OCI-LY3 (cell line): ENCODE measurements at regions not wholly inside any gene's neighbourhood (a gene's known extent, or its start where the extent isn't known, plus 50 kb on each side); places are given as distances from the start of the nearest gene placed in this dataset.

ENCODE experiments used
- CTCF ChIP-seq: fragments of 200-600, 300-600 bp; sonication (generic); IDR thresholded peaks from 2 replicates; pipeline ENCODE4 v1.5.1; 2014; ENCODE audit warnings: antibody characterized with exemption, low read length, low read depth
- EZH2phosphoT487 ChIP-seq: fragments of 200-600 bp; shearing (Covaris generic); IDR thresholded peaks from 2 replicates; pipeline ENCODE4 v1.6.1; 2018; ENCODE audit warnings: antibody characterized with exemption, mixed run types, low read depth

- TF ChIP-seq CTCF: no peak
- no peak for TF ChIP-seq EZH2phosphoT487
Observed at GRCh38 chr16:54645345-54645744, 285.3 kb upstream of the IRX5 start.
